Endothelial cell (in vitro differentiated cells): ENCODE measurements at regions not wholly inside any gene's neighbourhood (a gene's known extent, or its start where the extent isn't known, plus 50 kb on each side); places are given as distances from the start of the nearest gene placed in this dataset.

Experiments
- DNase-seq: peaks from one replicate; pipeline ENCODE4 v3.0.0; 2021; ENCODE audit warnings: low spot score
- H3K27ac Mint-ChIP-seq: one replicate; pipeline ENCODE4 v1.8.0; 2021; ENCODE audit warnings: mixed read lengths, inconsistent platforms; ENCODE audit not compliant: unreplicated experiment
- H3K27me3 Mint-ChIP-seq: one replicate; pipeline ENCODE4 v1.8.0; 2021; ENCODE audit warnings: mild to moderate bottlenecking, moderate library complexity, mixed read lengths, inconsistent platforms; ENCODE audit not compliant: unreplicated experiment
- H3K36me3 Mint-ChIP-seq: one replicate; pipeline ENCODE4 v1.8.0; 2021; ENCODE audit warnings: mild to moderate bottlenecking, low read depth, mixed read lengths, inconsistent platforms; ENCODE audit not compliant: unreplicated experiment
- H3K4me1 Mint-ChIP-seq: one replicate; pipeline ENCODE4 v1.8.0; 2021; ENCODE audit warnings: mild to moderate bottlenecking, mixed read lengths, inconsistent platforms; ENCODE audit not compliant: unreplicated experiment
- H3K4me3 Mint-ChIP-seq: one replicate; pipeline ENCODE4 v1.8.0; 2021; ENCODE audit warnings: mild to moderate bottlenecking, mixed read lengths, inconsistent platforms; ENCODE audit not compliant: unreplicated experiment
- H3K9me3 Mint-ChIP-seq: one replicate; pipeline ENCODE4 v1.8.0; 2021; ENCODE audit warnings: mixed read lengths, inconsistent platforms; ENCODE audit not compliant: unreplicated experiment
- CTCF ChIP-seq: fragments of 200-600 bp; sonication (generic); IDR thresholded peaks from one replicate; pipeline ENCODE4 v1.5.0; 2021; ENCODE audit warnings: antibody characterized with exemption; ENCODE audit not compliant: unreplicated experiment

- Mint-ChIP-seq H3K4me1 (no peaks in the 10 kb centered on the region), H3K36me3 (no peaks in the 10 kb centered on the region), H3K27ac (no peak overlapping the region), H3K4me3 (no peak overlapping the region), H3K9me3 (no peaks in the 10 kb centered on the region), H3K27me3 (peaks cover 10% of the 10 kb centered on the region)
- DNase-seq = no peak
- TF ChIP-seq CTCF = no peak
These were observed 620.4 kb downstream of the BRD1 start for GRCh38 chr22:49207008-49208003.

GRCh38 chr22:49206281-49206680, 621.4 kb downstream of the BRD1 start:
- H3K27ac Mint-ChIP-seq = no peak overlapping the region
- DNase-seq = no peak
- peaks cover 10% of the 10 kb centered on the region for H3K27me3 Mint-ChIP-seq
- no peak overlapping the region for H3K4me3 Mint-ChIP-seq
- no peak for TF ChIP-seq CTCF
- H3K9me3 Mint-ChIP-seq = no peaks in the 10 kb centered on the region
- H3K36me3 Mint-ChIP-seq = no peaks in the 10 kb centered on the region
- no peaks in the 10 kb centered on the region for H3K4me1 Mint-ChIP-seq

- H3K36me3 Mint-ChIP-seq = no peaks in the 10 kb centered on the region
- DNase-seq = no peak
- no peaks in the 10 kb centered on the region for H3K4me1 Mint-ChIP-seq
- no peak overlapping the region for H3K4me3 Mint-ChIP-seq
- H3K27ac Mint-ChIP-seq = no peak overlapping the region
- peaks cover 8% of the 10 kb centered on the region for H3K27me3 Mint-ChIP-seq
- no peaks in the 10 kb centered on the region for H3K9me3 Mint-ChIP-seq
- no peak for TF ChIP-seq CTCF
These were observed 622.2 kb downstream of the BRD1 start for GRCh38 chr22:49205483-49205800.

- Mint-ChIP-seq H3K4me3 (no peak overlapping the region), H3K27me3 (peaks cover 8% of the 10 kb centered on the region), H3K4me1 (no peaks in the 10 kb centered on the region), H3K27ac (no peak overlapping the region), H3K9me3 (no peaks in the 10 kb centered on the region), H3K36me3 (no peaks in the 10 kb centered on the region)
- no peak for TF ChIP-seq CTCF
- no peak for DNase-seq
These were observed 622.8 kb downstream of the BRD1 start for GRCh38 chr22:49204599-49205482.
